Astrocyte (in vitro differentiated cells and primary cell): ENCODE measurements at regions not wholly inside any gene's neighbourhood (a gene's known extent, or its start where the extent isn't known, plus 50 kb on each side); places are given as distances from the start of the nearest gene placed in this dataset.

Experiments
- DNase-seq: peaks from one replicate; pipeline ENCODE4 v3.0.0-alpha.2; 2010; ENCODE audit warnings: low read depth
- FAIRE-seq: peaks from 2 replicates; lab custom pipeline; 2011; peaks lifted over from hg19 to GRCh38; lab: Jason Lieb, UNC
- H2AFZ ChIP-seq: 2 replicates; pipeline ENCODE4 v1.6.0; 2012; ENCODE audit warnings: low read depth, low read length, inconsistent platforms
- H3K27ac ChIP-seq: 2 replicates; pipeline ENCODE4 v1.5.1; 2011; ENCODE audit warnings: low read depth, low read length, inconsistent platforms
- H3K27me3 ChIP-seq: 2 replicates; pipeline ENCODE4 v1.6.0; 2011; ENCODE audit warnings: low read length, inconsistent platforms; ENCODE audit not compliant: insufficient read depth
- H3K36me3 ChIP-seq: 2 replicates; pipeline ENCODE4 v1.5.1; 2011; ENCODE audit warnings: low read length, inconsistent platforms; ENCODE audit not compliant: insufficient read depth
- H3K4me1 ChIP-seq: 2 replicates; pipeline ENCODE4 v1.5.1; 2011; ENCODE audit warnings: low read length, inconsistent platforms; ENCODE audit not compliant: insufficient read depth
- H3K4me2 ChIP-seq: 2 replicates; pipeline ENCODE4 v1.6.0; 2012; ENCODE audit warnings: low read length, inconsistent platforms
- H3K4me3 ChIP-seq: 2 replicates; pipeline ENCODE4 v1.5.1; 2011; ENCODE audit warnings: low read depth, mild to moderate bottlenecking, low read length, inconsistent platforms; ENCODE audit not compliant: insufficient read depth
- H3K79me2 ChIP-seq: 2 replicates; pipeline ENCODE4 v1.6.0; 2012; ENCODE audit warnings: mild to moderate bottlenecking, low read length, inconsistent platforms; ENCODE audit not compliant: insufficient read depth
- H3K9ac ChIP-seq: 2 replicates; pipeline ENCODE4 v1.6.0; 2012; ENCODE audit warnings: mild to moderate bottlenecking, low read length, inconsistent platforms
- H3K9me3 ChIP-seq: 2 replicates; pipeline ENCODE4 v1.5.1; 2012; ENCODE audit warnings: low read depth, mild to moderate bottlenecking, low read length, inconsistent platforms; ENCODE audit not compliant: insufficient read depth
- H4K20me1 ChIP-seq: 2 replicates; pipeline ENCODE4 v1.6.0; 2012; ENCODE audit warnings: low read length, inconsistent platforms; ENCODE audit not compliant: insufficient read depth
- H3K27ac Mint-ChIP-seq: one replicate; pipeline ENCODE4 v1.8.0; 2021; ENCODE audit warnings: mild to moderate bottlenecking, mixed read lengths; ENCODE audit not compliant: unreplicated experiment
- H3K27me3 Mint-ChIP-seq: one replicate; pipeline ENCODE4 v1.8.0; 2021; ENCODE audit warnings: low read depth, mixed read lengths; ENCODE audit not compliant: unreplicated experiment
- H3K36me3 Mint-ChIP-seq: one replicate; pipeline ENCODE4 v1.8.0; 2021; ENCODE audit warnings: low read depth, mixed read lengths; ENCODE audit not compliant: unreplicated experiment
- H3K4me1 Mint-ChIP-seq: one replicate; pipeline ENCODE4 v1.8.0; 2021; ENCODE audit warnings: low read depth, mixed read lengths; ENCODE audit not compliant: unreplicated experiment
- H3K4me3 Mint-ChIP-seq: one replicate; pipeline ENCODE4 v1.8.0; 2021; ENCODE audit warnings: mild to moderate bottlenecking, moderate library complexity, mixed read lengths; ENCODE audit not compliant: unreplicated experiment
- H3K9me3 Mint-ChIP-seq: one replicate; pipeline ENCODE4 v1.8.0; 2021; ENCODE audit warnings: mild to moderate bottlenecking, mixed read lengths; ENCODE audit not compliant: unreplicated experiment
- CTCF ChIP-seq: IDR thresholded peaks from 2 replicates; pipeline ENCODE4 v1.5.1; 2011; ENCODE audit warnings: low read depth, mild to moderate bottlenecking, inconsistent platforms, low read length, moderate library complexity; ENCODE audit not compliant: insufficient read depth
- EZH2 ChIP-seq: IDR thresholded peaks from 2 replicates; pipeline ENCODE4 v1.6.1; 2012; ENCODE audit warnings: mild to moderate bottlenecking, low read length, inconsistent platforms; ENCODE audit not compliant: insufficient read depth

- Histone ChIP-seq H3K9ac (no peak overlapping the region), H2AFZ (no peak overlapping the region), H3K4me2 (no peak overlapping the region), H3K27me3 (no peaks in the 10 kb centered on the region), H3K4me1 (no peaks in the 10 kb centered on the region), H3K36me3 (no peaks in the 10 kb centered on the region), H3K79me2 (no peaks in the 10 kb centered on the region), H3K27ac (no peak overlapping the region), H3K9me3 (no peaks in the 10 kb centered on the region), H4K20me1 (no peaks in the 10 kb centered on the region), H3K4me3 (no peak overlapping the region)
- DNase-seq (no peak), FAIRE-seq (no peak)
- H3K27me3 Mint-ChIP-seq: no peaks in the 10 kb centered on the region
- H3K9me3 Mint-ChIP-seq: no peaks in the 10 kb centered on the region
- no peak overlapping the region for H3K27ac Mint-ChIP-seq
- H3K4me3 Mint-ChIP-seq: no peak overlapping the region
- TF ChIP-seq CTCF (no peak), EZH2 (no peak)
- H3K4me1 Mint-ChIP-seq: peaks cover 5% of the 10 kb centered on the region
- H3K36me3 Mint-ChIP-seq: no peaks in the 10 kb centered on the region
Measured at GRCh38 chr5:40045429-40045828, 620.6 kb upstream of the DAB2 start.

GRCh38 chr5:40043916-40044315 is 619.1 kb upstream of the DAB2 start:
- H3K27ac Mint-ChIP-seq: no peak overlapping the region
- Histone ChIP-seq H3K4me3 (no peak overlapping the region), H3K4me2 (no peak overlapping the region), H3K9ac (no peak overlapping the region), H3K36me3 (no peaks in the 10 kb centered on the region), H2AFZ (no peak overlapping the region), H3K27ac (no peak overlapping the region), H3K9me3 (no peaks in the 10 kb centered on the region), H3K79me2 (no peaks in the 10 kb centered on the region), H3K27me3 (no peaks in the 10 kb centered on the region), H3K4me1 (no peaks in the 10 kb centered on the region), H4K20me1 (no peaks in the 10 kb centered on the region)
- H3K4me1 Mint-ChIP-seq: peaks cover 5% of the 10 kb centered on the region
- TF ChIP-seq CTCF (no peak), EZH2 (no peak)
- no peaks in the 10 kb centered on the region for H3K27me3 Mint-ChIP-seq
- DNase-seq: no peak
- H3K4me3 Mint-ChIP-seq: no peak overlapping the region
- no peaks in the 10 kb centered on the region for H3K36me3 Mint-ChIP-seq
- no peaks in the 10 kb centered on the region for H3K9me3 Mint-ChIP-seq
- FAIRE-seq: no peak

GRCh38 chr5:40041452-40041851 is 616.7 kb upstream of the DAB2 start:
- Mint-ChIP-seq H3K27ac (no peak overlapping the region), H3K36me3 (no peaks in the 10 kb centered on the region), H3K9me3 (no peaks in the 10 kb centered on the region), H3K4me1 (peaks cover 4% of the 10 kb centered on the region), H3K27me3 (no peaks in the 10 kb centered on the region), H3K4me3 (no peak overlapping the region)
- Histone ChIP-seq H3K4me3 (no peak overlapping the region), H3K27ac (no peak overlapping the region), H3K79me2 (no peaks in the 10 kb centered on the region), H3K27me3 (no peaks in the 10 kb centered on the region), H3K4me2 (no peak overlapping the region), H3K9me3 (no peaks in the 10 kb centered on the region), H3K4me1 (no peaks in the 10 kb centered on the region), H3K9ac (no peak overlapping the region), H4K20me1 (no peaks in the 10 kb centered on the region), H2AFZ (no peak overlapping the region), H3K36me3 (no peaks in the 10 kb centered on the region)
- no peak for DNase-seq
- no peak for TF ChIP-seq CTCF
- TF ChIP-seq EZH2: no peak
- FAIRE-seq: no peak
